SK-N-SH (cell line): ENCODE measurements at regions not wholly inside any gene's neighbourhood (a gene's known extent, or its start where the extent isn't known, plus 50 kb on each side); places are given as distances from the start of the nearest gene placed in this dataset.

Experiments used
- CTCF ChIA-PET: fragments of 300-600, 350-600 bp; formaldehyde crosslinking; extraction: SDS; loops from one replicate; lab custom pipeline; 2021; lab: Yijun Ruan, JAX
- POLR2A ChIA-PET: fragments of 350-600 bp; sonication (Branson Sonifier 250); formaldehyde crosslinking; extraction: SDS; loops from one replicate; lab custom pipeline; 2020; ENCODE audit warnings: antibody characterized with exemption, inconsistent platforms; lab: Yijun Ruan, JAX
- DNase-seq: peaks from one replicate; pipeline ENCODE4 v3.0.0; 2012
- H2AFZ ChIP-seq: fragments of 200-600 bp; sonication (generic); 2 replicates; pipeline ENCODE4 v1.8.1; 2016; ENCODE audit warnings: antibody characterized with exemption, mild to moderate bottlenecking, low read depth
- H3F3A ChIP-seq: fragments of 200-600 bp; sonication (generic); replicated peaks from 2 replicates; pipeline ENCODE3; 2016; ENCODE audit warnings: antibody characterized with exemption, mild to moderate bottlenecking; ENCODE audit not compliant: insufficient read depth
- H3K27ac ChIP-seq, 2 experiments: fragments of 200-500 bp in 1 of 2; fragments of 200-600 bp in 1 of 2; sonication (Bioruptor generic) in 1 of 2; sonication (generic), shearing (Covaris generic) in 1 of 2; 2 replicates each; pipeline versions ENCODE4 v1.5.1 to v1.6.1; 2014 to 2016; ENCODE audit warnings: low read depth in 2 of 2, inconsistent platforms in 1 of 2, low read length in 1 of 2, mild to moderate bottlenecking in 1 of 2, mixed read lengths in 1 of 2
- H3K27me3 ChIP-seq: fragments of 200-600 bp; sonication (generic), shearing (Covaris generic); 2 replicates; pipeline ENCODE4 v1.6.1; 2016; ENCODE audit warnings: mixed run types; ENCODE audit not compliant: insufficient read depth
- H3K36me3 ChIP-seq, 2 experiments: fragments of 200-500 bp in 1 of 2; fragments of 200-600 bp in 1 of 2; sonication (Bioruptor generic) in 1 of 2; sonication (generic) in 1 of 2; replicated peaks in 1 of 2; 2 replicates each; pipeline versions ENCODE3 to v1.5.1; 2014 to 2016; ENCODE audit warnings: low read length in 1 of 2, mild to moderate bottlenecking in 1 of 2; ENCODE audit not compliant: insufficient read depth in 2 of 2, control insufficient read depth in 1 of 2
- H3K4me1 ChIP-seq, 2 experiments: fragments of 200-500 bp in 1 of 2; fragments of 200-600 bp in 1 of 2; sonication (Bioruptor generic) in 1 of 2; sonication (generic), shearing (Covaris generic) in 1 of 2; 2 replicates each; pipeline versions ENCODE4 v1.5.1 to v1.6.1; 2014 to 2016; ENCODE audit warnings: low read depth in 1 of 2, low read length in 1 of 2, mixed run types in 1 of 2; ENCODE audit not compliant: insufficient read depth in 2 of 2, control insufficient read depth in 1 of 2
- H3K4me2 ChIP-seq: fragments of 200-600 bp; sonication (generic), shearing (Covaris generic); 2 replicates; pipeline ENCODE4 v1.6.1; 2017; ENCODE audit warnings: mixed run types
- H3K4me3 ChIP-seq, 2 experiments: fragments of 200-500 bp in 1 of 2; fragments of 200-600 bp in 1 of 2; sonication (Bioruptor generic) in 1 of 2; sonication (generic), shearing (Covaris generic) in 1 of 2; 2 replicates each; pipeline versions ENCODE4 v1.5.1 to v1.8.1; 2014 to 2016; ENCODE audit warnings: low read depth in 2 of 2, inconsistent platforms in 1 of 2, low read length in 1 of 2, mild to moderate bottlenecking in 1 of 2, mixed read lengths in 1 of 2, moderate library complexity in 1 of 2
- H3K79me2 ChIP-seq: fragments of 200-600 bp; sonication (generic); 2 replicates; pipeline ENCODE4 v1.8.1; 2017; ENCODE audit warnings: mild to moderate bottlenecking; ENCODE audit not compliant: insufficient read depth
- H3K9ac ChIP-seq: fragments of 200-600 bp; sonication (generic); 2 replicates; pipeline ENCODE4 v1.6.1; 2017; ENCODE audit warnings: mixed run types
- H3K9me2 ChIP-seq: fragments of 200-600 bp; sonication (generic); 2 replicates; pipeline ENCODE4 v1.6.1; 2017; ENCODE audit warnings: mixed run types
- H3K9me3 ChIP-seq: fragments of 200-600 bp; sonication (generic); 2 replicates; pipeline ENCODE4 v1.6.1; 2017; ENCODE audit warnings: mixed run types, mild to moderate bottlenecking, moderate library complexity
- H4K20me1 ChIP-seq: fragments of 200-600 bp; sonication (generic); 2 replicates; pipeline ENCODE4 v1.6.1; 2017; ENCODE audit warnings: mild to moderate bottlenecking, mixed run types; ENCODE audit not compliant: insufficient read depth
- CTCF ChIP-seq: fragments of 200-600 bp; sonication (generic); IDR thresholded peaks from 2 replicates; pipeline ENCODE4 v1.6.1; 2017; ENCODE audit warnings: antibody characterized with exemption, mild to moderate bottlenecking, moderate library complexity
- EP300 ChIP-seq, 2 experiments: IDR thresholded peaks; 2 replicates each; pipeline versions ENCODE4 v1.4.0 to v1.6.1; 2012; ENCODE audit warnings: borderline replicate concordance in 1 of 2, low read depth in 1 of 2, low read length in 1 of 2
- GABPA ChIP-seq: IDR thresholded peaks from 2 replicates; pipeline ENCODE4 v1.4.0; 2012; ENCODE audit warnings: low read depth, mild to moderate bottlenecking
- MXI1 ChIP-seq: IDR thresholded peaks from 2 replicates; pipeline ENCODE4 v1.6.1; 2012; ENCODE audit warnings: mild to moderate bottlenecking, low read depth, low read length, improper control_type of control experiment
- POLR2AphosphoS5 ChIP-seq: IDR thresholded peaks from 2 replicates; pipeline ENCODE4 v1.6.1; 2012; ENCODE audit warnings: low read depth, low read length
- RAD21 ChIP-seq: IDR thresholded peaks from 2 replicates; pipeline ENCODE4 v1.6.1; 2012; ENCODE audit warnings: mild to moderate bottlenecking, low read length
- RXRA ChIP-seq: IDR thresholded peaks from 2 replicates; pipeline ENCODE4 v1.4.0; 2012; ENCODE audit warnings: low read depth, mild to moderate bottlenecking, borderline replicate concordance
- SIN3A ChIP-seq: IDR thresholded peaks from 2 replicates; pipeline ENCODE4 v1.6.1; 2012; ENCODE audit warnings: low read depth, mild to moderate bottlenecking, low read length, moderate library complexity, borderline replicate concordance
- SMC3 ChIP-seq: IDR thresholded peaks from 2 replicates; pipeline ENCODE4 v1.6.1; 2012; ENCODE audit warnings: low read depth, low read length, improper control_type of control experiment
- TCF12 ChIP-seq: IDR thresholded peaks from 2 replicates; pipeline ENCODE4 v1.4.0; 2012
- TEAD4 ChIP-seq: IDR thresholded peaks from 2 replicates; pipeline ENCODE4 v1.4.0; 2012; ENCODE audit warnings: mild to moderate bottlenecking, borderline replicate concordance; ENCODE audit not compliant: insufficient read depth
- WGBS: methylation state at CpG from one replicate; pipeline ENCODE4 v1.1.6; 2017; ENCODE audit warnings: low lambda C conversion rate; 5-methylcytosine and 5-hydroxymethylcytosine counted together
- TF ChIP-seq, protein P1 (sequence below): fragments of 150-350 bp; IDR thresholded peaks from 2 replicates; pipeline ENCODE4 v1.6.1; 2017; ENCODE audit warnings: antibody characterized with exemption, low read length, low read depth, borderline replicate concordance

GRCh38 chr2:58503918-58504317 is 262.8 kb upstream of the FANCL start:
- Histone ChIP-seq H3K4me3 (no peak overlapping the region), H3K9ac (no peak overlapping the region), H3K27me3 (no peaks in the 10 kb centered on the region), H4K20me1 (no peaks in the 10 kb centered on the region), H3K4me1 (no peaks in the 10 kb centered on the region), H3F3A (no peaks in the 10 kb centered on the region), H3K79me2 (no peaks in the 10 kb centered on the region), H3K27ac (no peak overlapping the region), H3K9me2 (no peaks in the 10 kb centered on the region), H3K36me3 (no peaks in the 10 kb centered on the region), H3K4me2 (no peak overlapping the region), H2AFZ (no peak overlapping the region), H3K9me3 (no peaks in the 10 kb centered on the region)
- no peak for DNase-seq
- 27% methylated on average over 1 of the region's 1 CpG for WGBS
- ChIA-PET POLR2A (no interaction called here), CTCF (interaction anchor here (1.4 kb wide), 1 partner anchor 9 kb away, joined by 5 read pairs; no protein-coding TSS in a partner anchor)
- TF ChIP-seq SMC3 (no peak), CTCF (no peak), RXRA (no peak), TCF12 (no peak), POLR2AphosphoS5 (no peak), MXI1 (no peak), RAD21 (no peak), GABPA (no peak)
- TF ChIP-seq, protein P1, sequence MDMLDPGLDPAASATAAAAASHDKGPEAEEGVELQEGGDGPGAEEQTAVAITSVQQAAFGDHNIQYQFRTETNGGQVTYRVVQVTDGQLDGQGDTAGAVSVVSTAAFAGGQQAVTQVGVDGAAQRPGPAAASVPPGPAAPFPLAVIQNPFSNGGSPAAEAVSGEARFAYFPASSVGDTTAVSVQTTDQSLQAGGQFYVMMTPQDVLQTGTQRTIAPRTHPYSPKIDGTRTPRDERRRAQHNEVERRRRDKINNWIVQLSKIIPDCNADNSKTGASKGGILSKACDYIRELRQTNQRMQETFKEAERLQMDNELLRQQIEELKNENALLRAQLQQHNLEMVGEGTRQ = no peak
- TF ChIP-seq, all 33 proteins: peak for 0

- TF ChIP-seq POLR2AphosphoS5 = no peak
- no peak for TF ChIP-seq CTCF
- TF ChIP-seq EP300 (IDR thresholded peaks at IDR 0.05; ENCODE audit: borderline replicate concordance in 1 of 2, low read depth in 1 of 2, low read length in 1 of 2) = no peak
- TF ChIP-seq TCF12 = no peak
- no peak for TF ChIP-seq TEAD4
- no peak for TF ChIP-seq SIN3A
These were observed 261.8 kb upstream of the FANCL start for GRCh38 chr2:58502931-58503330.

More at GRCh38 chr2:58502931-58503330, 261.8 kb upstream of the FANCL start:
- Histone ChIP-seq H2AFZ (no peak overlapping the region), H3K9ac (no peak overlapping the region), H4K20me1 (no peaks in the 10 kb centered on the region), H3K4me2 (no peak overlapping the region), H3F3A (no peaks in the 10 kb centered on the region), H3K9me3 (no peaks in the 10 kb centered on the region), H3K79me2 (no peaks in the 10 kb centered on the region), H3K27ac (no peak overlapping the region), H3K9me2 (no peaks in the 10 kb centered on the region), H3K4me3 (no peak overlapping the region), H3K4me1 (no peaks in the 10 kb centered on the region), H3K27me3 (no peaks in the 10 kb centered on the region), H3K36me3 (no peaks in the 10 kb centered on the region)
- ChIA-PET POLR2A (no interaction called here), CTCF (interaction anchor here (1.4 kb wide), 1 partner anchor 8 kb away, joined by 5 read pairs; no protein-coding TSS in a partner anchor)
- 46% methylated on average over 3 of the region's 3 CpGs for WGBS
- no peak for DNase-seq
